HG03097 (cell line): ENCODE measurements at regions not wholly inside any gene's neighbourhood (a gene's known extent, or its start where the extent isn't known, plus 50 kb on each side); places are given as distances from the start of the nearest gene placed in this dataset.

ENCODE experiments used
- ATAC-seq: cut with Tn5 transposase; IDR thresholded peaks from one replicate; pipeline ENCODE4 v1.9.1; 2021; ENCODE audit not compliant: unreplicated experiment, low FRiP score

GRCh38 chr4:156021298-156021697 is 67.6 kb upstream of the CTSO start:
- ATAC-seq, result no peak

- no peak for ATAC-seq
Measured at GRCh38 chr4:156019246-156019645, 65.6 kb upstream of the CTSO start.

- ATAC-seq, result no peak
Measured at GRCh38 chr4:156018383-156018782, 64.7 kb upstream of the CTSO start.

GRCh38 chr4:156015781-156016180 is 62.1 kb upstream of the CTSO start:
- ATAC-seq, result no peak

GRCh38 chr4:156006192-156006591 is 52.5 kb upstream of the CTSO start:
- no peak for ATAC-seq
